ENCODE measurements at regions not wholly inside any gene's neighbourhood (a gene's known extent, or its start where the extent isn't known, plus 50 kb on each side); places are given as distances from the start of the nearest gene placed in this dataset.

GRCh38 chr2:2506536-2506935 lies 175.5 kb upstream of the MYT1L start:
- H3K27me3 ChIP-seq (ENCODE audit: insufficient read depth, low read length) = no peaks in the 10 kb centered on the region
- CTCF ChIA-PET = no interaction called here
- no peaks in the 10 kb centered on the region for H3K36me3 ChIP-seq (ENCODE audit: control insufficient read depth in 1 of 2, insufficient read depth in 2 of 2, low read length in 2 of 2)
- no peak overlapping the region for H3K4me2 ChIP-seq (ENCODE audit: low read length)
- H3K27ac ChIP-seq (ENCODE audit: low read depth, low read length) = no peak overlapping the region
- TF ChIP-seq TCF7L2 (IDR thresholded peaks at IDR 0.05; ENCODE audit: borderline replicate concordance, extremely low read depth, insufficient read depth, insufficient read length) (no peak), REST (IDR thresholded peaks at IDR 0.05; ENCODE audit: low read depth) (no peak), POLR2AphosphoS5 (IDR thresholded peaks at IDR 0.05; ENCODE audit: low read depth, low read length) (no peak), SIN3A (IDR thresholded peaks at IDR 0.05; ENCODE audit: low read depth) (no peak), SRF (IDR thresholded peaks at IDR 0.05; ENCODE audit: low read depth) (no peak)
- H2AFZ ChIP-seq (ENCODE audit: low read depth, low read length, poor library complexity, severe bottlenecking) = no peak overlapping the region
- DNase-seq (ENCODE audit: low read depth, low spot score) (no peak), ATAC-seq (no peak)
- intact Hi-C loops (cut with micrococcal nuclease) = no loop called here
- no peak overlapping the region for H3K9ac ChIP-seq (ENCODE audit: low read length)
- no peaks in the 10 kb centered on the region for H3K79me2 ChIP-seq (ENCODE audit: insufficient read depth, low read length)
- H4K20me1 ChIP-seq (ENCODE audit: insufficient read depth) = no peaks in the 10 kb centered on the region
- no peaks in the 10 kb centered on the region for H3K9me3 ChIP-seq (ENCODE audit: control insufficient read depth in 1 of 2, insufficient read depth in 1 of 2, low read depth in 1 of 2, low read length in 2 of 2)
- no peaks in the 10 kb centered on the region for H3K4me1 ChIP-seq (ENCODE audit: control insufficient read depth in 1 of 2, insufficient read depth in 2 of 2, low read length in 2 of 2)
- H3K4me3 ChIP-seq (replicated peaks in 1 of 2; ENCODE audit: low read depth in 1 of 2, low read length in 2 of 2) = no peak overlapping the region
- RAD21 ChIA-PET (ENCODE audit: low non-redundant PET in 1 of 2, low total read pairs in 2 of 2, uncharacterized antibody in 2 of 2, unreplicated experiment in 2 of 2) = no interaction called here
- no TSS peak for BruUV-seq (replicated peaks)
- H3K9me2 ChIP-seq (ENCODE audit: insufficient read depth) = no peaks in the 10 kb centered on the region
- POLR2A ChIA-PET = no interaction called here

- ATAC-seq = no peak
- ChIA-PET POLR2A (no interaction called here), RAD21 (ENCODE audit: low non-redundant PET in 1 of 2, low total read pairs in 2 of 2, uncharacterized antibody in 2 of 2, unreplicated experiment in 2 of 2) (no interaction called here), CTCF (no interaction called here)
- Histone ChIP-seq H4K20me1 (ENCODE audit: insufficient read depth) (no peaks in the 10 kb centered on the region), H3K9me2 (ENCODE audit: insufficient read depth) (no peaks in the 10 kb centered on the region), H3K79me2 (ENCODE audit: insufficient read depth, low read length) (no peaks in the 10 kb centered on the region), H3K27me3 (ENCODE audit: insufficient read depth, low read length) (no peaks in the 10 kb centered on the region), H3K9ac (ENCODE audit: low read length) (no peak overlapping the region), H3K4me2 (ENCODE audit: low read length) (no peak overlapping the region), H3K4me1 (ENCODE audit: control insufficient read depth in 1 of 2, insufficient read depth in 2 of 2, low read length in 2 of 2) (no peaks in the 10 kb centered on the region), H3K4me3 (replicated peaks in 1 of 2; ENCODE audit: low read depth in 1 of 2, low read length in 2 of 2) (no peak overlapping the region), H3K27ac (ENCODE audit: low read depth, low read length) (no peak overlapping the region), H3K9me3 (ENCODE audit: control insufficient read depth in 1 of 2, insufficient read depth in 1 of 2, low read depth in 1 of 2, low read length in 2 of 2) (no peaks in the 10 kb centered on the region), H2AFZ (ENCODE audit: low read depth, low read length, poor library complexity, severe bottlenecking) (no peak overlapping the region), H3K36me3 (ENCODE audit: control insufficient read depth in 1 of 2, insufficient read depth in 2 of 2, low read length in 2 of 2) (no peaks in the 10 kb centered on the region)
- TF ChIP-seq CTCF (IDR thresholded peaks at IDR 0.05 in 2 of 3, conservative IDR thresholded peaks at IDR 0.05 in 1 of 3; ENCODE audit: borderline replicate concordance in 1 of 3, insufficient read depth in 1 of 3, low read depth in 2 of 3, low read length in 2 of 3) (no peak), CEBPB (IDR thresholded peaks at IDR 0.05; ENCODE audit: low read depth) (no peak), EGR1 (IDR thresholded peaks at IDR 0.05; ENCODE audit: low read depth) (no peak), RAD21 (IDR thresholded peaks at IDR 0.05; ENCODE audit: low read depth) (no peak)
- BruUV-seq (replicated peaks) = no TSS peak
- intact Hi-C loops (cut with micrococcal nuclease) = no loop called here
- no peak for DNase-seq (ENCODE audit: low read depth, low spot score)
Measured at GRCh38 chr2:2505604-2506003, 174.5 kb upstream of the MYT1L start.

All from HCT116 (cell line).